Osteocyte (in vitro differentiated cells): ENCODE measurements at regions not wholly inside any gene's neighbourhood (a gene's known extent, or its start where the extent isn't known, plus 50 kb on each side); places are given as distances from the start of the nearest gene placed in this dataset.

Experiments used
- DNase-seq: peaks from one replicate; pipeline ENCODE4 v3.0.0; 2021; ENCODE audit warnings: mixed read lengths; ENCODE audit not compliant: unreplicated experiment; ENCODE audit errors: extremely low spot score
- H3K27ac Mint-ChIP-seq: one replicate; pipeline ENCODE4 v1.8.0; 2021; ENCODE audit warnings: mild to moderate bottlenecking, mixed read lengths; ENCODE audit not compliant: unreplicated experiment
- H3K27me3 Mint-ChIP-seq: one replicate; pipeline ENCODE4 v1.8.0; 2021; ENCODE audit warnings: mixed read lengths; ENCODE audit not compliant: unreplicated experiment
- H3K36me3 Mint-ChIP-seq: one replicate; pipeline ENCODE4 v1.8.0; 2021; ENCODE audit warnings: mixed read lengths; ENCODE audit not compliant: unreplicated experiment
- H3K4me1 Mint-ChIP-seq: one replicate; pipeline ENCODE4 v1.8.0; 2021; ENCODE audit warnings: mixed read lengths; ENCODE audit not compliant: unreplicated experiment
- H3K4me3 Mint-ChIP-seq: one replicate; pipeline ENCODE4 v1.8.0; 2021; ENCODE audit warnings: mild to moderate bottlenecking, moderate library complexity, mixed read lengths; ENCODE audit not compliant: unreplicated experiment
- H3K9me3 Mint-ChIP-seq: one replicate; pipeline ENCODE4 v1.8.0; 2021; ENCODE audit warnings: mixed read lengths; ENCODE audit not compliant: unreplicated experiment
- TF ChIP-seq, protein P1 (sequence below): fragments of 200-600 bp; sonication (generic); IDR thresholded peaks from 2 replicates; pipeline ENCODE4 v1.5.0; 2021; ENCODE audit warnings: antibody characterized with exemption, mild to moderate bottlenecking, moderate library complexity

DNA sequence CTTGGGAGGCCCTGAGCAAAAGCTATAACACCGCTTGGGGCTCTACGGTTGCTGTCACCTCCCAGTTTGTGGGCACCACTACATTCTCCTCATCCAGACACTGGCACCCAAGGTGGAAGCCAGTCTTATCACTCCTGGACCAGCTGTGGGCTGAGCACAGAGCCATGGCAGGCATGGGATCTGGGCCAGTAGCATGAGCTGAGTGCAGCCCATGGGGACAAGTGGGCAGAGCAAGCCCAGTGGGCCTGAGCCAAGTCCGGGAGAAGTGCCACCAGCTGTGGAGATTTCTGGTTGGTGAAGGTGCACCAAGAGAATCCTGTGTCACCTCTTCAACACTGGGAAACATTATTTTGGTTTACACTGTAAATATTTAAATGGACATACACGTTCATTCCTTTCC lies 1013.0 kb downstream of the TECRL start:
- peaks cover 7% of the 10 kb centered on the region for H3K27me3 Mint-ChIP-seq
- no peaks in the 10 kb centered on the region for H3K36me3 Mint-ChIP-seq
- no peak for DNase-seq
- no peak overlapping the region for H3K27ac Mint-ChIP-seq
- no peak overlapping the region for H3K4me3 Mint-ChIP-seq
- no peaks in the 10 kb centered on the region for H3K4me1 Mint-ChIP-seq
- peaks cover 3% of the 10 kb centered on the region for H3K9me3 Mint-ChIP-seq
- TF ChIP-seq, protein P1, sequence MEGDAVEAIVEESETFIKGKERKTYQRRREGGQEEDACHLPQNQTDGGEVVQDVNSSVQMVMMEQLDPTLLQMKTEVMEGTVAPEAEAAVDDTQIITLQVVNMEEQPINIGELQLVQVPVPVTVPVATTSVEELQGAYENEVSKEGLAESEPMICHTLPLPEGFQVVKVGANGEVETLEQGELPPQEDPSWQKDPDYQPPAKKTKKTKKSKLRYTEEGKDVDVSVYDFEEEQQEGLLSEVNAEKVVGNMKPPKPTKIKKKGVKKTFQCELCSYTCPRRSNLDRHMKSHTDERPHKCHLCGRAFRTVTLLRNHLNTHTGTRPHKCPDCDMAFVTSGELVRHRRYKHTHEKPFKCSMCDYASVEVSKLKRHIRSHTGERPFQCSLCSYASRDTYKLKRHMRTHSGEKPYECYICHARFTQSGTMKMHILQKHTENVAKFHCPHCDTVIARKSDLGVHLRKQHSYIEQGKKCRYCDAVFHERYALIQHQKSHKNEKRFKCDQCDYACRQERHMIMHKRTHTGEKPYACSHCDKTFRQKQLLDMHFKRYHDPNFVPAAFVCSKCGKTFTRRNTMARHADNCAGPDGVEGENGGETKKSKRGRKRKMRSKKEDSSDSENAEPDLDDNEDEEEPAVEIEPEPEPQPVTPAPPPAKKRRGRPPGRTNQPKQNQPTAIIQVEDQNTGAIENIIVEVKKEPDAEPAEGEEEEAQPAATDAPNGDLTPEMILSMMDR, result no peak

GRCh38 chr4:63393544-63393943 lies 1015.7 kb downstream of the TECRL start:
- Mint-ChIP-seq H3K36me3 (no peaks in the 10 kb centered on the region), H3K4me1 (no peaks in the 10 kb centered on the region)

GRCh38 chr4:63379750-63380522 lies 1029.3 kb downstream of the TECRL start:
- Mint-ChIP-seq H3K9me3 (peaks cover 7% of the 10 kb centered on the region), H3K27me3 (peaks cover 3% of the 10 kb centered on the region), H3K27ac (no peak overlapping the region), H3K4me1 (no peaks in the 10 kb centered on the region), H3K36me3 (no peaks in the 10 kb centered on the region), H3K4me3 (no peak overlapping the region)
- TF ChIP-seq, protein P1, result no peak
- no peak for DNase-seq

More at GRCh38 chr4:63393544-63393943, 1015.7 kb downstream of the TECRL start:
- Mint-ChIP-seq H3K4me3 (no peak overlapping the region), H3K9me3 (peaks cover 3% of the 10 kb centered on the region), H3K27me3 (no peaks in the 10 kb centered on the region), H3K27ac (no peak overlapping the region)
- TF ChIP-seq, protein P1, result no peak
- no peak for DNase-seq

GRCh38 chr4:63371001-63371400 lies 1038.2 kb downstream of the TECRL start:
- no peak overlapping the region for H3K4me3 Mint-ChIP-seq
- TF ChIP-seq, protein P1, result no peak
- H3K27me3 Mint-ChIP-seq, result no peaks in the 10 kb centered on the region
- H3K27ac Mint-ChIP-seq, result no peak overlapping the region
- no peaks in the 10 kb centered on the region for H3K36me3 Mint-ChIP-seq
- no peak for DNase-seq
- H3K4me1 Mint-ChIP-seq, result no peaks in the 10 kb centered on the region
- H3K9me3 Mint-ChIP-seq, result no peaks in the 10 kb centered on the region

GRCh38 chr4:63361628-63362027 lies 1047.6 kb downstream of the TECRL start:
- TF ChIP-seq, protein P1, result no peak
- H3K27me3 Mint-ChIP-seq, result no peaks in the 10 kb centered on the region
- no peaks in the 10 kb centered on the region for H3K4me1 Mint-ChIP-seq
- no peak overlapping the region for H3K4me3 Mint-ChIP-seq
- H3K9me3 Mint-ChIP-seq, result no peaks in the 10 kb centered on the region
- DNase-seq, result no peak
- H3K27ac Mint-ChIP-seq, result no peak overlapping the region
- H3K36me3 Mint-ChIP-seq, result no peaks in the 10 kb centered on the region
